ENCODE measurements at regions not wholly inside any gene's neighbourhood (a gene's known extent, or its start where the extent isn't known, plus 50 kb on each side); places are given as distances from the start of the nearest gene placed in this dataset.

- Histone ChIP-seq H3K27ac (ENCODE audit: low read length) (no peak overlapping the region), H3K9ac (ENCODE audit: low read length) (no peak overlapping the region), H3K27me3 (ENCODE audit: insufficient read depth, low read depth, low read length) (no peaks in the 10 kb centered on the region), H2AFZ (ENCODE audit: low read depth, low read length) (no peak overlapping the region), H3K79me2 (replicated peaks; ENCODE audit: insufficient read depth, low read length) (no peaks in the 10 kb centered on the region), H3F3A (ENCODE audit: insufficient read depth, low read length, poor library complexity, severe bottlenecking) (no peaks in the 10 kb centered on the region), H3K9me2 (ENCODE audit: insufficient read depth, low read length) (no peaks in the 10 kb centered on the region), H4K20me1 (ENCODE audit: insufficient read depth) (no peaks in the 10 kb centered on the region), H3K4me3 (ENCODE audit: low read length) (no peak overlapping the region), H3K9me3 (ENCODE audit: low read length) (no peaks in the 10 kb centered on the region), H3K36me3 (ENCODE audit: insufficient read depth, low read length) (no peaks in the 10 kb centered on the region), H3K4me2 (ENCODE audit: low read length) (no peak overlapping the region)
- TF ChIP-seq, protein P1, sequence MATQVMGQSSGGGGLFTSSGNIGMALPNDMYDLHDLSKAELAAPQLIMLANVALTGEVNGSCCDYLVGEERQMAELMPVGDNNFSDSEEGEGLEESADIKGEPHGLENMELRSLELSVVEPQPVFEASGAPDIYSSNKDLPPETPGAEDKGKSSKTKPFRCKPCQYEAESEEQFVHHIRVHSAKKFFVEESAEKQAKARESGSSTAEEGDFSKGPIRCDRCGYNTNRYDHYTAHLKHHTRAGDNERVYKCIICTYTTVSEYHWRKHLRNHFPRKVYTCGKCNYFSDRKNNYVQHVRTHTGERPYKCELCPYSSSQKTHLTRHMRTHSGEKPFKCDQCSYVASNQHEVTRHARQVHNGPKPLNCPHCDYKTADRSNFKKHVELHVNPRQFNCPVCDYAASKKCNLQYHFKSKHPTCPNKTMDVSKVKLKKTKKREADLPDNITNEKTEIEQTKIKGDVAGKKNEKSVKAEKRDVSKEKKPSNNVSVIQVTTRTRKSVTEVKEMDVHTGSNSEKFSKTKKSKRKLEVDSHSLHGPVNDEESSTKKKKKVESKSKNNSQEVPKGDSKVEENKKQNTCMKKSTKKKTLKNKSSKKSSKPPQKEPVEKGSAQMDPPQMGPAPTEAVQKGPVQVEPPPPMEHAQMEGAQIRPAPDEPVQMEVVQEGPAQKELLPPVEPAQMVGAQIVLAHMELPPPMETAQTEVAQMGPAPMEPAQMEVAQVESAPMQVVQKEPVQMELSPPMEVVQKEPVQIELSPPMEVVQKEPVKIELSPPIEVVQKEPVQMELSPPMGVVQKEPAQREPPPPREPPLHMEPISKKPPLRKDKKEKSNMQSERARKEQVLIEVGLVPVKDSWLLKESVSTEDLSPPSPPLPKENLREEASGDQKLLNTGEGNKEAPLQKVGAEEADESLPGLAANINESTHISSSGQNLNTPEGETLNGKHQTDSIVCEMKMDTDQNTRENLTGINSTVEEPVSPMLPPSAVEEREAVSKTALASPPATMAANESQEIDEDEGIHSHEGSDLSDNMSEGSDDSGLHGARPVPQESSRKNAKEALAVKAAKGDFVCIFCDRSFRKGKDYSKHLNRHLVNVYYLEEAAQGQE (IDR thresholded peaks at IDR 0.05; ENCODE audit: borderline replicate concordance): no peak
- TF ChIP-seq EZH2 (IDR thresholded peaks at IDR 0.05; ENCODE audit: borderline replicate concordance, insufficient read depth, low read length, poor library complexity, severe bottlenecking) (no peak), EP300 (conservative IDR thresholded peaks at IDR 0.05; ENCODE audit: poor library complexity, severe bottlenecking) (no peak), RAD21 (conservative IDR thresholded peaks at IDR 0.05) (no peak), POLR2AphosphoS5 (IDR thresholded peaks at IDR 0.05) (no peak), CTCF (IDR thresholded peaks at IDR 0.05; ENCODE audit: poor library complexity, severe bottlenecking) (no peak)
Measured at GRCh38 chr11:22479971-22480720, 142.0 kb downstream of the SLC17A6 start.

DNA sequence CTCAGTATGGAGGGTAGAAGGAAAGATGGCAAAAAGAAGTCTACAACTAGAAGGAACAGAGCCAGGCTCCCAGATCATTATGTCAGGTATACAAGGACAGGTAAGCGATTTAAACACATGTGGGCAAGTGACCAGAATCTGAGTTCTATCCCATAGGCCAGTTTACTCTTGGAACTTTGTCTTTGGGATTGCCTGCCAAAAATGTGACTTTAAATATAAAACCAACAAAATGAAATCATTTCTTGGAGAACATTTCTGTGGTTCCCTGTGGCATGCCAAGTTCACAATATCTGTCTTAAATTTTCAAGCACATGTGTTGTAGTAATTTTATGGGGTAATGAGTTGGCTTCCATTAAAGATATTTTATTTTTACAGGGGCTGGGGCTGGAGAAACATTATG is 141.0 kb downstream of the SLC17A6 start:
- no peaks in the 10 kb centered on the region for H3K36me3 ChIP-seq (ENCODE audit: insufficient read depth, low read length)
- no peaks in the 10 kb centered on the region for H3K9me2 ChIP-seq (ENCODE audit: insufficient read depth, low read length)
- no peaks in the 10 kb centered on the region for H3F3A ChIP-seq (ENCODE audit: insufficient read depth, low read length, poor library complexity, severe bottlenecking)
- TF ChIP-seq EP300 (conservative IDR thresholded peaks at IDR 0.05; ENCODE audit: poor library complexity, severe bottlenecking): no peak
- TF ChIP-seq, protein P1 (IDR thresholded peaks at IDR 0.05; ENCODE audit: borderline replicate concordance): no peak
- no peak for TF ChIP-seq RAD21 (conservative IDR thresholded peaks at IDR 0.05)
- TF ChIP-seq EZH2 (IDR thresholded peaks at IDR 0.05; ENCODE audit: borderline replicate concordance, insufficient read depth, low read length, poor library complexity, severe bottlenecking): no peak
- TF ChIP-seq CTCF (IDR thresholded peaks at IDR 0.05; ENCODE audit: poor library complexity, severe bottlenecking): no peak
- no peak for TF ChIP-seq TAF1 (IDR thresholded peaks at IDR 0.05; ENCODE audit: low read depth)
- no peak for TF ChIP-seq MXI1 (conservative IDR thresholded peaks at IDR 0.05; ENCODE audit: poor library complexity, severe bottlenecking)
- no peak for TF ChIP-seq SMC3 (conservative IDR thresholded peaks at IDR 0.05; ENCODE audit: poor library complexity)
- TF ChIP-seq POLR2AphosphoS5 (IDR thresholded peaks at IDR 0.05): no peak
- no peak overlapping the region for H3K4me3 ChIP-seq (ENCODE audit: low read length)
- H3K27me3 ChIP-seq (ENCODE audit: insufficient read depth, low read depth, low read length): no peaks in the 10 kb centered on the region
- H3K79me2 ChIP-seq (replicated peaks; ENCODE audit: insufficient read depth, low read length): no peaks in the 10 kb centered on the region
- no peaks in the 10 kb centered on the region for H4K20me1 ChIP-seq (ENCODE audit: insufficient read depth)
- no peaks in the 10 kb centered on the region for H3K9me3 ChIP-seq (ENCODE audit: low read length)
- no peak overlapping the region for H2AFZ ChIP-seq (ENCODE audit: low read depth, low read length)
- H3K9ac ChIP-seq (ENCODE audit: low read length): no peak overlapping the region
- H3K27ac ChIP-seq (ENCODE audit: low read length): no peak overlapping the region
- no peak overlapping the region for H3K4me2 ChIP-seq (ENCODE audit: low read length)

All from neural cell (in vitro differentiated cells).